ENCODE measurements at regions not wholly inside any gene's neighbourhood (a gene's known extent, or its start where the extent isn't known, plus 50 kb on each side); places are given as distances from the start of the nearest gene placed in this dataset.

DNA sequence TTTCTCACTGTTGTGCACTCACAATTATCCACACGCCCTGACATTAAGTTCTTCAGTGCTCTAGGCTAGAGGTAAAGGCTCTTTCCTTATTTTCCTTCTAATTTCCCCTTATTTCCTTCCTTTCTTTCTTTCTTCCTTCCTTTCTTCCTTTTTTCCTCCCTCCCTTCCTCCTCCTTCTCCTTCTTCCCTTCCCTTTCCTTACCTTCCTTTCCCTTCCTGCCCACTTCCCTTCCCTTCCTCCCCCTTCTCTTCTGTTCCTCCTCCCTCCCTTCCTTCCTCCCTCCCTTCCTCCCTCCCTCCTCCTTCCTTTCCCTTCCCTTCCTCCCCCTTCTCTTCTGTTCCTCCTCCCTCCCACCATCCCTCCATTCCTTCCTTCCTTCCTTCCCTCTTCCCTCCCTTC, 317.0 kb upstream of the IRX1 start:
- no peaks in the 10 kb centered on the region for H3K36me3 ChIP-seq (ENCODE audit: control insufficient read depth in 1 of 2, insufficient read depth in 2 of 2, low read length in 2 of 2)
- H3K27me3 ChIP-seq (ENCODE audit: control insufficient read depth in 1 of 2, insufficient read depth in 2 of 2, low read length in 2 of 2): no peaks in the 10 kb centered on the region
- peaks cover 3 to 23% of the 10 kb centered on the region in 2 donors for H3K9me3 ChIP-seq (ENCODE audit: control insufficient read depth in 1 of 2, low read length in 2 of 2)
- H3K27ac ChIP-seq (ENCODE audit: low read depth, low read length): no peak overlapping the region
- no peak overlapping the region for H3K9ac ChIP-seq (ENCODE audit: low read depth in 1 of 2, low read length in 2 of 2)
- no peak overlapping the region for H3K4me3 ChIP-seq (ENCODE audit: low read depth in 1 of 2, low read length in 2 of 2)
- H3K4me1 ChIP-seq (ENCODE audit: control insufficient read depth in 1 of 2, insufficient read depth in 2 of 2, low read length in 2 of 2): no peaks in the 10 kb centered on the region

DNA sequence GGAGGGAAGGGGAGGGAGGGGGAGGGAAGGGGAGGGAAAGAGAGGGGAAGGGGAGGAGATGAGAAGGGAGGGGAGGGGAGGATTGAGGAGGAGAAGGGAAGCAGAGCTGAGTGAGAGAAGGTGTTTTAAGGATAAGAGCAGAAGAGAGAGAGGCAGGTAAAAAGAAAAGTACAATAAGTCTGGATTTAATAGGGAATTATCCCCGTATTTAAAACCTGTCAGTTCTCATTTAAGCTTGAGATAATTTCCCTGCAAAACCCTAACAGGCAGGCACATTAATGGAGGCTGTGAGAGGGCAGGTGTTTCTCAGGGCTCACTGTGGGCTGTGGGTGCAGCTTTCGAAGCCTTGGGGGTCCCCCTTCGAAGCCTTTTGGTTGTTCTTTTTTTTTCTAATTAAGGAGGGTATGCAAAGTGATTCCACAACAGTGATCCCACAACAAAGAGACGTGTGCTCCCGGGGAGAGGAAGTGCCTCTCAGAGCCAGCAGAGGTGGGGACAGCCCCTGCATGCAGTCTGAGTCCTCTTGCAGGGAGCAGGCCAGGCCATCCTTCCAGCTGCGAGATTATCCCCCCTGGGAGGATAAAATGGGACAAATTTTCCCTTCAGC, 317.9 kb upstream of the IRX1 start:
- no peaks in the 10 kb centered on the region for H3K27me3 ChIP-seq (ENCODE audit: control insufficient read depth in 1 of 2, insufficient read depth in 2 of 2, low read length in 2 of 2)
- H3K27ac ChIP-seq (ENCODE audit: low read depth, low read length): no peak overlapping the region
- H3K9ac ChIP-seq (ENCODE audit: low read depth in 1 of 2, low read length in 2 of 2): no peak overlapping the region
- H3K9me3 ChIP-seq (ENCODE audit: control insufficient read depth in 1 of 2, low read length in 2 of 2): peaks cover under 1 to 20% of the 10 kb centered on the region in 2 donors
- no peak overlapping the region for H3K4me3 ChIP-seq (ENCODE audit: low read depth in 1 of 2, low read length in 2 of 2)
- no peaks in the 10 kb centered on the region for H3K4me1 ChIP-seq (ENCODE audit: control insufficient read depth in 1 of 2, insufficient read depth in 2 of 2, low read length in 2 of 2)
- no peaks in the 10 kb centered on the region for H3K36me3 ChIP-seq (ENCODE audit: control insufficient read depth in 1 of 2, insufficient read depth in 2 of 2, low read length in 2 of 2)

DNA sequence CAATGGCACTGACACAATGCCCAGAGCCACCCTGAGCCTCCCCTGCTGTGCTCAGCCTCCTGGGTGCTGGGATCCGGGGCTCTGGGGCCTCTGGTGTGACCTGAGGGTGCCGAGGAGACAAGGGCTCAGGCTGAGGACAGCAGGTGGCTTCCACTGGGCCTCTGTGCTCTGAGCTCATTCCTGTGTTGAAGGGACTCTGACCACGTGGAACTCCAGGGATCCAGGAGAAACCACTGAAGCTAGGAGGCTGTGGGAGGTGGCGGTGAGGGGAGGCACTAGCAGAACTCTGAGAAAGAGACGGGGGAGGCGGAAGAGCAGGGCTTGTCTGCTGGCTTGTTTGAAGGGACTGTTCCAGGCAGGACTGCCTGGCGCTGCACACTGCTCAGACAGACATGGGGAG, 318.7 kb upstream of the IRX1 start:
- H3K36me3 ChIP-seq (ENCODE audit: control insufficient read depth in 1 of 2, insufficient read depth in 2 of 2, low read length in 2 of 2): no peaks in the 10 kb centered on the region
- no peak overlapping the region for H3K4me3 ChIP-seq (ENCODE audit: low read depth in 1 of 2, low read length in 2 of 2)
- no peaks in the 10 kb centered on the region for H3K4me1 ChIP-seq (ENCODE audit: control insufficient read depth in 1 of 2, insufficient read depth in 2 of 2, low read length in 2 of 2)
- no peaks in the 10 kb centered on the region for H3K27me3 ChIP-seq (ENCODE audit: control insufficient read depth in 1 of 2, insufficient read depth in 2 of 2, low read length in 2 of 2)
- no peak overlapping the region for H3K9ac ChIP-seq (ENCODE audit: low read depth in 1 of 2, low read length in 2 of 2)
- peaks cover 0 to 13% of the 10 kb centered on the region in 2 donors for H3K9me3 ChIP-seq (ENCODE audit: control insufficient read depth in 1 of 2, low read length in 2 of 2)
- no peak overlapping the region for H3K27ac ChIP-seq (ENCODE audit: low read depth, low read length)

DNA sequence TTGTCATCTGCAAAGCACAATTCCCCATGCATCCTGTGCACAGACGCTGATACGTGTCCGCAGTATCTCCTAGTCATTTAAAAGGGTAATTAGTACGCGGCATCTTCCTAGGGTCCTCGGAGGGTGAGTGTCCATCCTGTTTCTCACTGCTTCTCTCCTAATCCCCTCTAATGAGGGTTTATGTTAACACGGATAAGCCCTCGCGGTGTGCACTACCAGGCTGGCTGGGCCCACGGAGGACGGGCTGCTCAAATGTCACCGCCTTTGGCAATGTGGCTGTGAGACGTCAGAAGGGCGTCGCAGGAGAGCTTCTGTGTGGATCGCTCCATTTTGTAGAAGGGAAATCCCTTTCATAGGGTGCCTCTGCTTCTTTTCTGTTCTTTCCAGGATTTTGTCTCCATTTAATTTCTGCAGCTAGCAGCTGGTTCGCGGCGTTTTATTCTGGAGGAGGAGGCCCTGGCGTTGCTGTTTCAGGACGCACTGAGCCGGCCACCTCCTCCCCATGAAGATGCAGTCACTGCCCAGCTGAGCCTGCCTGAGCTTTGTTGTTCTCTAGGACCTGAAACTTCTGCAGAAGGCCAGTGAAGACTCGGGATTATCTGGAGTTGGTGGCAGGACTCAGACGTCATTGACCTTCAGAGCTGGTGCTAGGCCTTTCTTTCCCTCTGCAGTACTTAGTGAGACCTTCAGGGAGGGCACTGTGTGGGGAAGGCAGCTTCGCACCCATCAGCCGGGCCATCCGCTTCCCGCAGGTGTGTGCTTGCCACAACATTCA, 326.1 kb upstream of the IRX1 start:
- H3K27ac ChIP-seq (ENCODE audit: low read depth, low read length): no peak overlapping the region
- H3K9me3 ChIP-seq (ENCODE audit: control insufficient read depth in 1 of 2, low read length in 2 of 2): no peaks in the 10 kb centered on the region
- no peaks in the 10 kb centered on the region for H3K27me3 ChIP-seq (ENCODE audit: control insufficient read depth in 1 of 2, insufficient read depth in 2 of 2, low read length in 2 of 2)
- H3K4me1 ChIP-seq (ENCODE audit: control insufficient read depth in 1 of 2, insufficient read depth in 2 of 2, low read length in 2 of 2): no peaks in the 10 kb centered on the region
- H3K9ac ChIP-seq (ENCODE audit: low read depth in 1 of 2, low read length in 2 of 2): no peak overlapping the region
- no peak overlapping the region for H3K4me3 ChIP-seq (ENCODE audit: low read depth in 1 of 2, low read length in 2 of 2)
- no peaks in the 10 kb centered on the region for H3K36me3 ChIP-seq (ENCODE audit: control insufficient read depth in 1 of 2, insufficient read depth in 2 of 2, low read length in 2 of 2)

DNA sequence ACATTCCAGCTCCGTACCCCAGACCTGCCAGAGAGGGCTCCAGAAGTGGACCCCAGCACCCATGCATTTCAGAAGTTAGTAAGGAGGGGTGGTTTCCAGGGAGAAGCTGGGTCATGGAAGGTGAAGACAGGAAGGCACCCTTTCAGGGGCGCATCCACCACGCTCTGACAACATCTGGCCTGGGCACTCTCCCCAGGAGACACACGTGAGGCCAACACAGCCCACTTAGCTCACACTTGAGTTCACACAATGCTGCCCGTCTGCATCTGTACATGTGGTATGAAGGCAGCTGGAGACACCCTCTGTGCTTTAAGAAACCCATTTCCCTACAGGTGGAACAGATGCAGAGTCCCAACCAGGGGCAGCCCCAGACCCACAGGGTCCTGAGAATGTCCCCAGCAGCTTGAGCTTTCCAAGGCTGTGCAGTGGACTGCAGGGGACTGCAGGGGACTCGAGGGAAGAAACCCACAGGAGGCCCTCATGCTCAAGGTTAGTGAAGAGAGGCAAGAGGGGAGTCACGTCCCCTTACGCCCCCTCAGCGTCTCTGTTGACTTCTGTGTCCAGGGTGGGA, 326.8 kb upstream of the IRX1 start:
- H3K4me1 ChIP-seq (ENCODE audit: control insufficient read depth in 1 of 2, insufficient read depth in 2 of 2, low read length in 2 of 2): no peaks in the 10 kb centered on the region
- H3K27ac ChIP-seq (ENCODE audit: low read depth, low read length): no peak overlapping the region
- H3K27me3 ChIP-seq (ENCODE audit: control insufficient read depth in 1 of 2, insufficient read depth in 2 of 2, low read length in 2 of 2): no peaks in the 10 kb centered on the region
- H3K9ac ChIP-seq (ENCODE audit: low read depth in 1 of 2, low read length in 2 of 2): no peak overlapping the region
- no peak overlapping the region for H3K4me3 ChIP-seq (ENCODE audit: low read depth in 1 of 2, low read length in 2 of 2)
- H3K9me3 ChIP-seq (ENCODE audit: control insufficient read depth in 1 of 2, low read length in 2 of 2): no peaks in the 10 kb centered on the region
- H3K36me3 ChIP-seq (ENCODE audit: control insufficient read depth in 1 of 2, insufficient read depth in 2 of 2, low read length in 2 of 2): no peaks in the 10 kb centered on the region

DNA sequence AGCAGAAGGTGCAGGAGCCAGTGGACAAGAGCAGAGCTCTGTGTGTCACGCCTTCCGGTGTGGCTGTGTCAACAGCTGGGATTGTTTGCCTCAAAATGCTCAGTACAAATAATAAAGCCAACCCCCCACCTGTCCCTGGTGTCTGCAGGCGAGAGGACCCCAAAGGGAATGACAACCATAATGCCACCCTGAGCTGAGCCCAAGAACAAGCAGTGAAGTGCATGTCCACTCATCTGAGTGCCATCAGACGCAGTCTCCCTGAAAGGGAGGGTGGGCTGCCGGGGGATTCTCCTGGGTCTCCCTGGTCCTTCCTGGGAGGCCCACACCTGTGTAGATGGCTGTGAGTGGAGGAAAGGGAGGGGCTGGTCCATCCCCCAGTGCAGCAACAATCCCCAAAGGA, 328.8 kb upstream of the IRX1 start:
- Histone ChIP-seq H3K27ac (ENCODE audit: low read depth, low read length) (no peak overlapping the region), H3K9ac (ENCODE audit: low read depth in 1 of 2, low read length in 2 of 2) (no peak overlapping the region)

DNA sequence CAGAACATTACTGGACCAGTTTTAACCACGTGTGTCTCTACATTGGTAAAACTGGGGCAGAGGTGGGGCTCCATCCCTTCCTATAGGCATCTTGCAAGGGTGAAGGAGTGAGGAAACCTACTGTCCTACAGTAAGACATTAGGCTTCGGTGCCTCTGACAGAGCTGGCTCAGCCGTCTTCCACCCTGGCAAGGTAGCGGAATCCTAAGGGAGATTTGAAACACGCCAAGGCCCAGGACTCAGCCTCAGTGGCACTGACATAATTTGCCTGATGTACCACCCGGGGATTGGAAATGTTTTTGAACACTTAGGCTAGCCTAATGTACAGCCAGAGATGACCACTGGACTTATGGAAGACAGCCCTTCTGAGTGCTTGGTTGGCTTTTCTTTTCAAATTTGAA, 329.7 kb upstream of the IRX1 start:
- H3K4me3 ChIP-seq (ENCODE audit: low read depth in 1 of 2, low read length in 2 of 2): no peak overlapping the region
- no peaks in the 10 kb centered on the region for H3K9me3 ChIP-seq (ENCODE audit: control insufficient read depth in 1 of 2, low read length in 2 of 2)
- H3K27ac ChIP-seq (ENCODE audit: low read depth, low read length): no peak overlapping the region
- no peak overlapping the region for H3K9ac ChIP-seq (ENCODE audit: low read depth in 1 of 2, low read length in 2 of 2)
- no peaks in the 10 kb centered on the region for H3K36me3 ChIP-seq (ENCODE audit: control insufficient read depth in 1 of 2, insufficient read depth in 2 of 2, low read length in 2 of 2)
- H3K4me1 ChIP-seq (ENCODE audit: control insufficient read depth in 1 of 2, insufficient read depth in 2 of 2, low read length in 2 of 2): no peaks in the 10 kb centered on the region
- no peaks in the 10 kb centered on the region for H3K27me3 ChIP-seq (ENCODE audit: control insufficient read depth in 1 of 2, insufficient read depth in 2 of 2, low read length in 2 of 2)

More for the DNA sequence above, 328.8 kb upstream of the IRX1 start:
- Histone ChIP-seq H3K9me3 (ENCODE audit: control insufficient read depth in 1 of 2, low read length in 2 of 2) (no peaks in the 10 kb centered on the region), H3K4me1 (ENCODE audit: control insufficient read depth in 1 of 2, insufficient read depth in 2 of 2, low read length in 2 of 2) (no peaks in the 10 kb centered on the region), H3K4me3 (ENCODE audit: low read depth in 1 of 2, low read length in 2 of 2) (no peak overlapping the region), H3K36me3 (ENCODE audit: control insufficient read depth in 1 of 2, insufficient read depth in 2 of 2, low read length in 2 of 2) (no peaks in the 10 kb centered on the region), H3K27me3 (ENCODE audit: control insufficient read depth in 1 of 2, insufficient read depth in 2 of 2, low read length in 2 of 2) (no peaks in the 10 kb centered on the region)

DNA sequence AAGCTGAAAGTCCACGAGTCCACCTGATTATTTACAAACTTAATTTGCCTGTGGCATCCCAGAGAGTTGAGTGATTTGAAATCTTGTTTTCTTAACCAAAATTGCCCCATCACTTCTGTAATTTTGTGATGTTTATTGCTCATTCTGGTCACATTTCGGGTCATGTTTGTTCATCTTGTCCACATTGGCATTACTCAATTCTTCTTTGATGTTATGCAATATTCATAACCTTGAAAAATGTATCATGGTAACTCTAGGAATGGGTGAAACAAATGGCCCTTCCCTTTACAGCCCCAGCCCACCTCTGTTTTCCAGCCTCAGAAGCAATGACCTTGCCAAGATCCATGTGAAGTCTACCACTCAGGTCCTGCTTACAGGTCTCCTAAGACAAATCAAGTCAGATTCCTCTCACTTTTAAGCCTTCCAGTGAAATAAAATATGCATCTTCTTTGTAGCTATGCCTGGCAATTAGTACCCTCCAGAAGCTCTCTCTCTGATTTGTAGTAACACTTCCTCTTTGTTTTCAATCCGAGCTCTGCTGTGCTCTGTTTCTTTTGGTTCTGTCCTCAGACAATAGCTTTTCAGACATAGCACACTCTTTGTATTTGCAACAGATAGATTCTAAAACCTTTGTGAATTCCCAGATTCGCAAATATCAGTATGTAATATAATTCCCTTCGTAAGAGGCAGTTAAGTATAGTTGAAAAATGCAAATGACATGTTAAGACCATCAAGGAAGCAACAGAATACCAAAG, 330.3 kb upstream of the IRX1 start:
- no peaks in the 10 kb centered on the region for H3K36me3 ChIP-seq (ENCODE audit: control insufficient read depth in 1 of 2, insufficient read depth in 2 of 2, low read length in 2 of 2)
- no peaks in the 10 kb centered on the region for H3K27me3 ChIP-seq (ENCODE audit: control insufficient read depth in 1 of 2, insufficient read depth in 2 of 2, low read length in 2 of 2)
- H3K9me3 ChIP-seq (ENCODE audit: control insufficient read depth in 1 of 2, low read length in 2 of 2): no peaks in the 10 kb centered on the region
- H3K4me3 ChIP-seq (ENCODE audit: low read depth in 1 of 2, low read length in 2 of 2): no peak overlapping the region
- no peak overlapping the region for H3K27ac ChIP-seq (ENCODE audit: low read depth, low read length)
- no peak overlapping the region for H3K9ac ChIP-seq (ENCODE audit: low read depth in 1 of 2, low read length in 2 of 2)
- no peaks in the 10 kb centered on the region for H3K4me1 ChIP-seq (ENCODE audit: control insufficient read depth in 1 of 2, insufficient read depth in 2 of 2, low read length in 2 of 2)

DNA sequence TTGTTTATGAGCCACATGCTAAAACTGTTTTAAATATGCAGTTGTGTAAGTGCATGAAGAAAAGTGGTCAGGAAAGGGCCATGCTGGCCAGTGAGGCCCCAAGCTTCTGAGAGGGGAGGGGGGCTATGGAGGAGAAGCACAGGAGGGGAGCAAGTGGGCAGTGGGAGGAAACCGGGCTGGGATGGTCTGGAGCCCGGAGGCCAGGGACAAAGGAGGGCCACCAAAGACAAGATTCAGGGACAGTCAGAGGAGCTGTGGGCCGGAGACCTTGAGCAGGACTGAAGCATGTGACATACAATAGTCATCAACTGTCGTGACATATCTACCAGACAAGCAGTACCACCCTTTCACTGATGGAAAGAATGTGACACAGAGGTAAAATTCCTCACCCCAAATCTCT, 333.2 kb upstream of the IRX1 start:
- no peaks in the 10 kb centered on the region for H3K9me3 ChIP-seq (ENCODE audit: control insufficient read depth in 1 of 2, low read length in 2 of 2)
- H3K9ac ChIP-seq (ENCODE audit: low read depth in 1 of 2, low read length in 2 of 2): no peak overlapping the region
- H3K36me3 ChIP-seq (ENCODE audit: control insufficient read depth in 1 of 2, insufficient read depth in 2 of 2, low read length in 2 of 2): no peaks in the 10 kb centered on the region
- no peak overlapping the region for H3K27ac ChIP-seq (ENCODE audit: low read depth, low read length)
- H3K27me3 ChIP-seq (ENCODE audit: control insufficient read depth in 1 of 2, insufficient read depth in 2 of 2, low read length in 2 of 2): no peaks in the 10 kb centered on the region
- no peaks in the 10 kb centered on the region for H3K4me1 ChIP-seq (ENCODE audit: control insufficient read depth in 1 of 2, insufficient read depth in 2 of 2, low read length in 2 of 2)
- H3K4me3 ChIP-seq (ENCODE audit: low read depth in 1 of 2, low read length in 2 of 2): no peak overlapping the region

DNA sequence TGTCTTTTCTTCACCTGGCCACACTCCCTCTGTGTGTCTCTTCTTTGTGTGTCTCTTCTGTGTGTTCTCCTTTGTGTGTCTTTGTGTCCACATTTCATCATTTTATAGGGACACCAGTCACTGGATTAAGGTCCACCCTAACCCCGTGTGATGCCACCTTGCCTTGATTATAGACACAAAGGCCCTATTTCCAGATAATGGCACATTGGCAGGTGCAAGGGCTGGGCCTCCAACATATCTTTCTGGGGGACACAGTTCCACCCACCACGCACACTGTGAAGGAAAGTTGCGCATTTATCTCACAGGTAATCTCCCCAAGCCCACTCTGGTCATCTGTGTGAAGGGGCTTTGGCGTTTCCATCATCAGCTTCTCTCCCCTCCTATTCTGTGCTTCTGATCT, 334.6 kb upstream of the IRX1 start:
- H3K4me1 ChIP-seq (ENCODE audit: control insufficient read depth in 1 of 2, insufficient read depth in 2 of 2, low read length in 2 of 2): no peaks in the 10 kb centered on the region
- no peak overlapping the region for H3K4me3 ChIP-seq (ENCODE audit: low read depth in 1 of 2, low read length in 2 of 2)
- H3K27me3 ChIP-seq (ENCODE audit: control insufficient read depth in 1 of 2, insufficient read depth in 2 of 2, low read length in 2 of 2): no peaks in the 10 kb centered on the region
- no peaks in the 10 kb centered on the region for H3K9me3 ChIP-seq (ENCODE audit: control insufficient read depth in 1 of 2, low read length in 2 of 2)
- H3K9ac ChIP-seq (ENCODE audit: low read depth in 1 of 2, low read length in 2 of 2): no peak overlapping the region
- H3K36me3 ChIP-seq (ENCODE audit: control insufficient read depth in 1 of 2, insufficient read depth in 2 of 2, low read length in 2 of 2): no peaks in the 10 kb centered on the region
- H3K27ac ChIP-seq (ENCODE audit: low read depth, low read length): no peak overlapping the region
